ENCODE measurements at regions not wholly inside any gene's neighbourhood (a gene's known extent, or its start where the extent isn't known, plus 50 kb on each side); places are given as distances from the start of the nearest gene placed in this dataset.

DNA sequence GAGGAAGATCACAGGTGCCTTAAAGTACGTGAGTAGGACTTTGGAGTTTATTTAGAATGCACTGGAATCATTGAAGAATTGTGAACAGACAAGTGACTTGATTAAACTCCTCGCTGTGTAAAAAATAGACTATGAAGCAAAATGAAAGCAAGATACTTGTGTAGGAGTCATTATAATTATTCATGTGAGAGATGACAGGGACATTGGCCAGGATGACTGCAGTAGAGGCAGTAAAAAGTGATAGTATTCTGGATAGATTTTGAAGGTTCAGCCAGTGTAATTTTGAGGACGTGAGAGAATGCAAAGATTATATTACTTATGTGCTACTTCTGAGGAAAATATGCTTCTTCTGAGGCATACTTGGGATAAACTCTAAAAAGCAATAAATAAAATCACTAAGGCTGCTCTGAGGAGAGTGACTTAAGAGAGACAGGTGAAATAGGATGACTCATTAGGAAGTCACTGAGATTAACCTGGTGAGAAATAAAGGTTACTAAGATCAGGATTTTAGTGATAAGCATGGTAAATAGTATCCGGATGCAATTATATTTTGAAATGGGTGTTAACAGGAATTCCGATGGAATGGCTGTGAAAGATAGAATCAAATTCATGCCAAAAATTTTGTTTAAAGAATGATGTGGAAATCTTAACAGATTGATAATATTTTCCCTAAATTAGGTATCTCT is 202.0 kb downstream of the CENPW start:
- TF ChIP-seq CTCF (IDR thresholded peaks at IDR 0.05; ENCODE audit: insufficient read depth, low read length, poor library complexity, severe bottlenecking) (no peak), EZH2phosphoT487 (conservative IDR thresholded peaks at IDR 0.05; ENCODE audit: low read length) (no peak)
